Mucosa of rectum (tissue), 2 donors: ENCODE measurements at regions not wholly inside any gene's neighbourhood (a gene's known extent, or its start where the extent isn't known, plus 50 kb on each side); places are given as distances from the start of the nearest gene placed in this dataset.

Experiments used
- H3K27ac ChIP-seq, 2 donors: one replicate each; pipeline ENCODE4 v1.7.0; 2013; ENCODE audit warnings: inconsistent platforms in 2 of 2, low read depth in 2 of 2, low read length in 2 of 2
- H3K27me3 ChIP-seq, 2 donors: one replicate each; pipeline ENCODE4 v1.7.0; 2013; ENCODE audit warnings: low read length in 2 of 2; ENCODE audit not compliant: control insufficient read depth in 2 of 2, insufficient read depth in 2 of 2
- H3K36me3 ChIP-seq, 2 donors: one replicate each; pipeline ENCODE4 v1.7.0; 2013; ENCODE audit warnings: low read length in 2 of 2; ENCODE audit not compliant: control insufficient read depth in 2 of 2, insufficient read depth in 2 of 2
- H3K4me1 ChIP-seq, 2 donors: one replicate each; pipeline ENCODE4 v1.7.0; 2013; ENCODE audit warnings: low read length in 2 of 2, mild to moderate bottlenecking in 1 of 2; ENCODE audit not compliant: control insufficient read depth in 2 of 2, insufficient read depth in 2 of 2
- H3K4me3 ChIP-seq, 2 donors: one replicate each; pipeline ENCODE4 v1.7.0; 2013; ENCODE audit warnings: low read length in 2 of 2
- H3K9ac ChIP-seq, 2 donors: one replicate each; pipeline ENCODE4 v1.7.0; 2013; ENCODE audit warnings: low read length in 2 of 2, low read depth in 1 of 2, mild to moderate bottlenecking in 1 of 2
- H3K9me3 ChIP-seq, 2 donors: one replicate each; pipeline ENCODE4 v1.7.0; 2013; ENCODE audit warnings: low read length in 2 of 2; ENCODE audit not compliant: control insufficient read depth in 2 of 2
- donor health status: healthy.
- donor health status: Normal muscosa, but diverticular disease.

GRCh38 chr14:26370115-26370514, 227.7 kb downstream of the NOVA1 start:
- H3K27ac ChIP-seq: no peak overlapping the region

GRCh38 chr14:26363689-26364088, 234.1 kb downstream of the NOVA1 start:
- Histone ChIP-seq H3K4me3 (no peak overlapping the region), H3K4me1 (no peaks in the 10 kb centered on the region), H3K36me3 (no peaks in the 10 kb centered on the region), H3K9me3 (no peaks in the 10 kb centered on the region), H3K9ac (no peak overlapping the region), H3K27ac (no peak overlapping the region), H3K27me3 (no peaks in the 10 kb centered on the region)

More at GRCh38 chr14:26370115-26370514, 227.7 kb downstream of the NOVA1 start:
- no peaks in the 10 kb centered on the region for H3K4me1 ChIP-seq
- H3K9me3 ChIP-seq: no peaks in the 10 kb centered on the region
- no peak overlapping the region for H3K4me3 ChIP-seq
- no peak overlapping the region for H3K9ac ChIP-seq
- H3K36me3 ChIP-seq: no peaks in the 10 kb centered on the region
- H3K27me3 ChIP-seq: no peaks in the 10 kb centered on the region

- H3K27me3 ChIP-seq: no peaks in the 10 kb centered on the region
- no peak overlapping the region for H3K27ac ChIP-seq
- H3K4me3 ChIP-seq: no peak overlapping the region
- H3K9me3 ChIP-seq: no peaks in the 10 kb centered on the region
- no peaks in the 10 kb centered on the region for H3K4me1 ChIP-seq
- no peaks in the 10 kb centered on the region for H3K36me3 ChIP-seq
- no peak overlapping the region for H3K9ac ChIP-seq
Observed at GRCh38 chr14:26344596-26344995, 253.2 kb downstream of the NOVA1 start.

- H3K27me3 ChIP-seq: no peaks in the 10 kb centered on the region
- H3K4me3 ChIP-seq: no peak overlapping the region
- H3K4me1 ChIP-seq: no peaks in the 10 kb centered on the region
- H3K9me3 ChIP-seq: no peaks in the 10 kb centered on the region
- no peak overlapping the region for H3K27ac ChIP-seq
- H3K36me3 ChIP-seq: no peaks in the 10 kb centered on the region
- H3K9ac ChIP-seq: no peak overlapping the region
Observed at GRCh38 chr14:26339381-26339780, 258.5 kb downstream of the NOVA1 start.

- Histone ChIP-seq H3K4me3 (no peak overlapping the region), H3K4me1 (no peaks in the 10 kb centered on the region), H3K27ac (no peak overlapping the region), H3K9ac (no peak overlapping the region), H3K9me3 (no peaks in the 10 kb centered on the region), H3K27me3 (no peaks in the 10 kb centered on the region), H3K36me3 (no peaks in the 10 kb centered on the region)
Observed at GRCh38 chr14:26338231-26338630, 259.6 kb downstream of the NOVA1 start.

- H3K9ac ChIP-seq: no peak overlapping the region
- H3K9me3 ChIP-seq: no peaks in the 10 kb centered on the region
- no peak overlapping the region for H3K27ac ChIP-seq
- no peaks in the 10 kb centered on the region for H3K36me3 ChIP-seq
- no peaks in the 10 kb centered on the region for H3K27me3 ChIP-seq
- no peak overlapping the region for H3K4me3 ChIP-seq
- no peaks in the 10 kb centered on the region for H3K4me1 ChIP-seq
Observed at GRCh38 chr14:26334288-26334687, 263.5 kb downstream of the NOVA1 start.

- H3K27me3 ChIP-seq: no peaks in the 10 kb centered on the region
- no peak overlapping the region for H3K9ac ChIP-seq
- no peak overlapping the region for H3K4me3 ChIP-seq
- no peaks in the 10 kb centered on the region for H3K9me3 ChIP-seq
- no peak overlapping the region for H3K27ac ChIP-seq
- H3K4me1 ChIP-seq: no peaks in the 10 kb centered on the region
- no peaks in the 10 kb centered on the region for H3K36me3 ChIP-seq
Observed at GRCh38 chr14:26332966-26333365, 264.9 kb downstream of the NOVA1 start.

GRCh38 chr14:26330982-26331381, 266.9 kb downstream of the NOVA1 start:
- H3K36me3 ChIP-seq: no peaks in the 10 kb centered on the region
- H3K27ac ChIP-seq: no peak overlapping the region
- no peaks in the 10 kb centered on the region for H3K4me1 ChIP-seq
- H3K9me3 ChIP-seq: no peaks in the 10 kb centered on the region
- H3K27me3 ChIP-seq: no peaks in the 10 kb centered on the region
- H3K9ac ChIP-seq: no peak overlapping the region
- no peak overlapping the region for H3K4me3 ChIP-seq

GRCh38 chr14:26328791-26329190, 269.0 kb downstream of the NOVA1 start:
- Histone ChIP-seq H3K27ac (no peak overlapping the region), H3K9ac (no peak overlapping the region), H3K4me3 (no peak overlapping the region), H3K9me3 (no peaks in the 10 kb centered on the region), H3K27me3 (no peaks in the 10 kb centered on the region), H3K36me3 (no peaks in the 10 kb centered on the region), H3K4me1 (no peaks in the 10 kb centered on the region)

- Histone ChIP-seq H3K4me1 (no peaks in the 10 kb centered on the region), H3K27me3 (no peaks in the 10 kb centered on the region), H3K9me3 (no peaks in the 10 kb centered on the region), H3K36me3 (no peaks in the 10 kb centered on the region), H3K27ac (no peak overlapping the region), H3K4me3 (no peak overlapping the region), H3K9ac (no peak overlapping the region)
Observed at GRCh38 chr14:26323869-26324268, 274.0 kb downstream of the NOVA1 start.

- H3K27me3 ChIP-seq: no peaks in the 10 kb centered on the region
- H3K4me1 ChIP-seq: no peaks in the 10 kb centered on the region
- H3K27ac ChIP-seq: no peak overlapping the region
- no peaks in the 10 kb centered on the region for H3K36me3 ChIP-seq
- H3K9me3 ChIP-seq: no peaks in the 10 kb centered on the region
- no peak overlapping the region for H3K9ac ChIP-seq
- no peak overlapping the region for H3K4me3 ChIP-seq
Observed at GRCh38 chr14:26320886-26321285, 276.9 kb downstream of the NOVA1 start.
